HepG2 (cell line): ENCODE measurements at regions not wholly inside any gene's neighbourhood (a gene's known extent, or its start where the extent isn't known, plus 50 kb on each side); places are given as distances from the start of the nearest gene placed in this dataset.

ENCODE experiments used
- ATAC-seq: fragments of 200-7000 bp; cut with Tn5 transposase; 3 replicates; pipeline ENCODE4 v1.9.1; 2020; ENCODE audit warnings: mild to moderate bottlenecking, moderate library complexity
- BruUV-seq: library from RNA; stranded (reverse); fragments of 400-500 nt; replicated peaks from 2 replicates; lab custom pipeline; 2021; lab: Mats Ljungman, UMichigan
- CTCF ChIA-PET: fragments of 300-600 bp; formaldehyde crosslinking; extraction: SDS; loops from one replicate; lab custom pipeline; 2021; ENCODE audit warnings: low total read pairs, inconsistent platforms, low intra/inter-chr PET ratio; lab: Yijun Ruan, JAX
- POLR2A ChIA-PET: fragments of 350-600 bp; sonication (Branson Sonifier 250); formaldehyde crosslinking; loops from one replicate; lab custom pipeline; 2020; ENCODE audit warnings: antibody characterized with exemption, inconsistent platforms; lab: Yijun Ruan, JAX
- DNase-seq: peaks from one replicate; pipeline ENCODE4 v3.0.0-alpha.2; 2015; ENCODE audit warnings: low spot score
- FAIRE-seq: peaks from 3 replicates; lab custom pipeline; 2011; peaks lifted over from hg19 to GRCh38; lab: Jason Lieb, UNC
- H2AFZ ChIP-seq: one replicate; pipeline ENCODE4 v1.6.1; 2011; ENCODE audit warnings: low read length, inconsistent platforms
- H3K27ac ChIP-seq: fragments of 300-600 bp; 3 replicates; pipeline ENCODE4 v1.8.0; 2011; ENCODE audit warnings: mixed run types, mild to moderate bottlenecking, mixed read lengths, low read length, inconsistent platforms; ENCODE audit not compliant: insufficient read depth; ENCODE audit errors: extremely low read length
- H3K27me3 ChIP-seq, 2 experiments: fragments of 200-600 bp in 1 of 2; 2 replicates in 1 of 2; 3 replicates in 1 of 2; pipeline versions ENCODE4 v1.6.0 to v1.8.0; 2011; ENCODE audit warnings: low read length in 2 of 2, mild to moderate bottlenecking in 2 of 2, moderate library complexity in 2 of 2, inconsistent platforms in 1 of 2; ENCODE audit not compliant: insufficient read depth in 2 of 2, control insufficient read depth in 1 of 2
- H3K36me3 ChIP-seq, 2 experiments: fragments of 200-600 bp in 1 of 2; replicated peaks in 1 of 2; 2 replicates in 1 of 2; 3 replicates in 1 of 2; pipeline versions ENCODE4 v1.5.1 to v1.8.0; 2011; ENCODE audit warnings: low read length in 2 of 2, inconsistent platforms in 1 of 2; ENCODE audit not compliant: insufficient read depth in 2 of 2, control insufficient read depth in 1 of 2
- H3K4me1 ChIP-seq: 2 replicates; pipeline ENCODE4 v1.5.1; 2012; ENCODE audit warnings: low read length, inconsistent platforms; ENCODE audit not compliant: insufficient read depth
- H3K4me2 ChIP-seq: 2 replicates; pipeline ENCODE4 v1.6.0; 2011; ENCODE audit warnings: low read depth, low read length, inconsistent platforms
- H3K4me3 ChIP-seq, 3 experiments: fragments of 200-600 bp in 1 of 3; sonication (generic), shearing (Covaris generic) in 1 of 3; replicated peaks in 1 of 3; 2 replicates each; pipeline ENCODE4 v1.5.1; 2011 to 2016; ENCODE audit warnings: low read length in 3 of 3, inconsistent platforms in 2 of 3, low read depth in 2 of 3, mild to moderate bottlenecking in 2 of 3, control low read depth in 1 of 3, mixed read lengths in 1 of 3; ENCODE audit not compliant: insufficient read depth in 1 of 3
- H3K79me2 ChIP-seq: one replicate; pipeline ENCODE4 v1.6.1; 2011; ENCODE audit warnings: low read length, inconsistent platforms; ENCODE audit not compliant: insufficient read depth
- H3K9ac ChIP-seq: 2 replicates; pipeline ENCODE4 v1.6.0; 2011; ENCODE audit warnings: mild to moderate bottlenecking, low read depth, low read length, inconsistent platforms; ENCODE audit not compliant: insufficient read depth
- H3K9me3 ChIP-seq: 2 replicates; pipeline ENCODE4 v1.5.1; 2012; ENCODE audit warnings: mild to moderate bottlenecking, low read length
- H4K20me1 ChIP-seq: 2 replicates; pipeline ENCODE4 v1.6.0; 2011; ENCODE audit warnings: inconsistent platforms, mild to moderate bottlenecking, low read length, moderate library complexity; ENCODE audit not compliant: insufficient read depth
- ATF1 ChIP-seq: IDR thresholded peaks from 2 replicates; pipeline ENCODE4 v1.6.1; 2016; ENCODE audit warnings: mild to moderate bottlenecking, control low read depth
- BORCS8-MEF2B ChIP-seq: sonication (generic); formaldehyde crosslinking; IDR thresholded peaks from 2 replicates; pipeline ENCODE4 v1.8.0; 2022; ENCODE audit warnings: mild to moderate bottlenecking, missing genetic modification reagents
- CCAR2 ChIP-seq: fragments of 200-400 bp; formaldehyde crosslinking; optimal IDR thresholded peaks from 2 replicates; pipeline ENCODE3; 2018; ENCODE audit warnings: low read depth, mild to moderate bottlenecking, low read length, moderate library complexity
- DR1 ChIP-seq: sonication (generic); formaldehyde crosslinking; IDR thresholded peaks from 2 replicates; pipeline ENCODE4 v1.8.0; 2021; ENCODE audit warnings: mild to moderate bottlenecking, missing genetic modification reagents, inconsistent platforms
- HNRNPH1 ChIP-seq: fragments of 200-400 bp; formaldehyde crosslinking; optimal IDR thresholded peaks from 2 replicates; pipeline ENCODE3; 2017; ENCODE audit warnings: mild to moderate bottlenecking, low read depth, low read length
- MATR3 ChIP-seq: sonication (generic); formaldehyde crosslinking; IDR thresholded peaks from 2 replicates; pipeline ENCODE4 v1.4.0; 2020; ENCODE audit warnings: missing genetic modification reagents
- RARG ChIP-seq: sonication (generic); formaldehyde crosslinking; IDR thresholded peaks from 2 replicates; pipeline ENCODE4 v1.4.0; 2020; ENCODE audit warnings: low read depth, mild to moderate bottlenecking, missing genetic modification reagents
- RBM22 ChIP-seq: fragments of 200-400 bp; formaldehyde crosslinking; optimal IDR thresholded peaks from 2 replicates; pipeline ENCODE3; 2017; ENCODE audit warnings: mild to moderate bottlenecking, low read length, moderate library complexity
- TBX3 ChIP-seq: fragments of 450-650 bp; IDR thresholded peaks from 2 replicates; pipeline ENCODE4 v1.6.1; 2017; ENCODE audit warnings: antibody characterized with exemption, mild to moderate bottlenecking, inconsistent platforms, borderline replicate concordance
- WIZ ChIP-seq: sonication (generic); formaldehyde crosslinking; IDR thresholded peaks from 2 replicates; pipeline ENCODE4 v1.5.1; 2020; ENCODE audit warnings: mild to moderate bottlenecking, missing genetic modification reagents
- YEATS2 ChIP-seq: sonication (generic); formaldehyde crosslinking; IDR thresholded peaks from 2 replicates; pipeline ENCODE4 v1.4.0; 2020; ENCODE audit warnings: missing genetic modification reagents, borderline replicate concordance
- ZNF354B ChIP-seq: sonication (generic); formaldehyde crosslinking; IDR thresholded peaks from 2 replicates; pipeline ENCODE4 v1.8.0; 2022; ENCODE audit warnings: mild to moderate bottlenecking, missing genetic modification reagents
- ZNF598 ChIP-seq: sonication (generic); formaldehyde crosslinking; IDR thresholded peaks from 2 replicates; pipeline ENCODE4 v1.5.1; 2020; ENCODE audit warnings: mild to moderate bottlenecking, missing genetic modification reagents, borderline replicate concordance
- ZNF616 ChIP-seq: sonication (generic); formaldehyde crosslinking; IDR thresholded peaks from 2 replicates; pipeline ENCODE4 v1.5.0; 2020; ENCODE audit warnings: low read depth, mild to moderate bottlenecking, missing genetic modification reagents
- ZNF619 ChIP-seq: sonication (generic); formaldehyde crosslinking; IDR thresholded peaks from 2 replicates; pipeline ENCODE4 v1.4.0; 2020; ENCODE audit warnings: mild to moderate bottlenecking, missing genetic modification reagents
- ZNF841 ChIP-seq: sonication (generic); formaldehyde crosslinking; IDR thresholded peaks from 2 replicates; pipeline ENCODE4 v1.8.1; 2023; ENCODE audit warnings: missing genetic modification reagents, borderline replicate concordance
- ZSCAN20 ChIP-seq: sonication (generic); formaldehyde crosslinking; IDR thresholded peaks from 2 replicates; pipeline ENCODE4 v1.4.0; 2020; ENCODE audit warnings: missing genetic modification reagents, mild to moderate bottlenecking, borderline replicate concordance
- WGBS: methylation state at CpG from one replicate; pipeline ENCODE4 v1.1.6; 2017; ENCODE audit warnings: low lambda C conversion rate; 5-methylcytosine and 5-hydroxymethylcytosine counted together
- in situ Hi-C: cut with HindIII; loops from 2 replicates; pipeline ENCODE4 v1.10.0; 2017; ENCODE audit warnings: low pct_unique_long_range_greater_than_20kb; ENCODE audit not compliant: extremely low pct_ligation_motif_present
- intact Hi-C: fragments of 100-400 bp; cut with micrococcal nuclease; formaldehyde crosslinking; loops from one replicate; pipeline ENCODE4 v1.10.0; 2022; ENCODE audit not compliant: unreplicated experiment
- TF ChIP-seq, protein P1 (sequence below): sonication (generic); formaldehyde crosslinking; IDR thresholded peaks from 2 replicates; pipeline ENCODE4 v1.4.0; 2020; ENCODE audit warnings: low read depth, mild to moderate bottlenecking, missing genetic modification reagents
- TF ChIP-seq, protein P2 (sequence below): sonication (generic); formaldehyde crosslinking; IDR thresholded peaks from 2 replicates; pipeline ENCODE4 v1.5.1; 2020; ENCODE audit warnings: missing genetic modification reagents, mild to moderate bottlenecking, borderline replicate concordance
- TF ChIP-seq, protein P3 (sequence below): fragments of 450-650 bp; IDR thresholded peaks from 2 replicates; pipeline ENCODE4 v1.6.1; 2016
- TF ChIP-seq, protein P4 (sequence below), 2 experiments: fragments of 450-650 bp in 1 of 2; sonication (generic) in 1 of 2; formaldehyde crosslinking; IDR thresholded peaks; 2 replicates each; pipeline versions ENCODE4 v1.5.0 to v1.8.0; 2020 to 2022; ENCODE audit warnings: mild to moderate bottlenecking in 1 of 2, missing genetic modification reagents in 1 of 2

DNA sequence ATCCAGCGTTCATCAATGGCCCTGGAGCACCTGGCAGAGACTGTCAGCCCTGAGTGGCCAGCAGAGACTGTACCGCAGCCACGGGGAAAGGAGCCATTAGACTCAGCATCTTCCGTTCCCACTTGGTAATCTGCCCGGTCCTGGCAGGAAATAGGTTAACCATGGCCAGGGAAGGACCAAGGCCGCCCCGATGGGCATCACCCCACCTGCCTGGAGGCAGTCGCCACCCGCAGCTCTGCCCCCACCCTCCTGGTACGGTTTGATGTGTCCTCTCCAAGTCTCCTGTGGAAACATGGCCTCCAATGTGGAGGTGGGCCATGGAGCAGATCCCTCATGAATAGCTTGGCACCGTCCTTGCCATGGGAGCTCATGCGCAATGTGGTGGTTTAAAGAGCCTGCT is 75.3 kb downstream of the RTP5 start (continued):
- no peak for TF ChIP-seq DR1 (CRISPR knock-in tag)
- no peak for TF ChIP-seq ATF1 (CRISPR knock-in tag)
- no peak for TF ChIP-seq ZNF616 (CRISPR knock-in tag)
- no peak for TF ChIP-seq MATR3 (CRISPR knock-in tag)
- no peak for TF ChIP-seq ZSCAN20 (CRISPR knock-in tag)
- TF ChIP-seq, protein P1, sequence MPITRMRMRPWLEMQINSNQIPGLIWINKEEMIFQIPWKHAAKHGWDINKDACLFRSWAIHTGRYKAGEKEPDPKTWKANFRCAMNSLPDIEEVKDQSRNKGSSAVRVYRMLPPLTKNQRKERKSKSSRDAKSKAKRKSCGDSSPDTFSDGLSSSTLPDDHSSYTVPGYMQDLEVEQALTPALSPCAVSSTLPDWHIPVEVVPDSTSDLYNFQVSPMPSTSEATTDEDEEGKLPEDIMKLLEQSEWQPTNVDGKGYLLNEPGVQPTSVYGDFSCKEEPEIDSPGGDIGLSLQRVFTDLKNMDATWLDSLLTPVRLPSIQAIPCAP (CRISPR knock-in tag) = no peak
- TF ChIP-seq ZNF841 = no peak

DNA sequence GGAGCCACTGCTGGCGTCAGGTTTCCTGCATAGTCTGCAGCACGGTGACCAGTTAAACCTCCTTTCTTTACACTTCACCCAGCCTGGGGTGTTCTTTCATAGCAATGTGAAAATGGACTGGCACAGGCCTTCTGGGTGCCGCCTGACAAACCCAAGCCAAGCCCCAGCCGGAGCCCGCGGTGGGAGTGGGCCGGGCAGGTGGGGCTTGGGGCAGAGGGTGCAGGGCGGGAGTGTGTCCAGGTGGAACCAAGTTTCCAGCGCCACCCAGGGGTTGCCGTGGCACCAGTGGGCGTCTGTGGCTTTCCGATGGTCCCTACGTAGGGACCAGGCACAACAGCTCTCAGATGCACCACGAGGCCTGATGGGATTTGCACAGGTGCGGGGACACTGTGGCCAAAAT is 75.8 kb downstream of the RTP5 start:
- in situ Hi-C loops = no loop called here
- Histone ChIP-seq H3K9me3 (peaks cover 6% of the 10 kb centered on the region; the same call in 1 of the 2 replicates), H3K27me3 (peaks cover 23 to 78% of the 10 kb centered on the region in 2 experiments; a peak in 4 of 5 replicates), H4K20me1 (no peaks in the 10 kb centered on the region), H3K4me3 (no peak overlapping the region), H3K36me3 (no peaks in the 10 kb centered on the region), H3K4me2 (no peak overlapping the region), H3K9ac (no peak overlapping the region), H3K4me1 (peaks cover 12% of the 10 kb centered on the region), H3K79me2 (no peaks in the 10 kb centered on the region), H3K27ac (no peak overlapping the region), H2AFZ (no peak overlapping the region)
- WGBS = 62% methylated on average over 15 of the region's 15 CpGs
- ChIA-PET CTCF (no interaction called here), POLR2A (no interaction called here)
- intact Hi-C loops = no loop called here
- no TSS peak for BruUV-seq
- FAIRE-seq (no peak), ATAC-seq (no peak), DNase-seq (no peak)
- TF ChIP-seq TBX3 = no peak
- TF ChIP-seq RARG (CRISPR knock-in tag) = no peak
- no peak for TF ChIP-seq BORCS8-MEF2B (CRISPR knock-in tag)
- no peak for TF ChIP-seq CCAR2
- no peak for TF ChIP-seq ZNF619
- TF ChIP-seq YEATS2 (CRISPR knock-in tag) = no peak
- TF ChIP-seq WIZ = no peak
- TF ChIP-seq, protein P2, sequence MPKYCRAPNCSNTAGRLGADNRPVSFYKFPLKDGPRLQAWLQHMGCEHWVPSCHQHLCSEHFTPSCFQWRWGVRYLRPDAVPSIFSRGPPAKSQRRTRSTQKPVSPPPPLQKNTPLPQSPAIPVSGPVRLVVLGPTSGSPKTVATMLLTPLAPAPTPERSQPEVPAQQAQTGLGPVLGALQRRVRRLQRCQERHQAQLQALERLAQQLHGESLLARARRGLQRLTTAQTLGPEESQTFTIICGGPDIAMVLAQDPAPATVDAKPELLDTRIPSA (CRISPR knock-in tag) = no peak
- TF ChIP-seq ZNF841 = no peak
- TF ChIP-seq, protein P3, sequence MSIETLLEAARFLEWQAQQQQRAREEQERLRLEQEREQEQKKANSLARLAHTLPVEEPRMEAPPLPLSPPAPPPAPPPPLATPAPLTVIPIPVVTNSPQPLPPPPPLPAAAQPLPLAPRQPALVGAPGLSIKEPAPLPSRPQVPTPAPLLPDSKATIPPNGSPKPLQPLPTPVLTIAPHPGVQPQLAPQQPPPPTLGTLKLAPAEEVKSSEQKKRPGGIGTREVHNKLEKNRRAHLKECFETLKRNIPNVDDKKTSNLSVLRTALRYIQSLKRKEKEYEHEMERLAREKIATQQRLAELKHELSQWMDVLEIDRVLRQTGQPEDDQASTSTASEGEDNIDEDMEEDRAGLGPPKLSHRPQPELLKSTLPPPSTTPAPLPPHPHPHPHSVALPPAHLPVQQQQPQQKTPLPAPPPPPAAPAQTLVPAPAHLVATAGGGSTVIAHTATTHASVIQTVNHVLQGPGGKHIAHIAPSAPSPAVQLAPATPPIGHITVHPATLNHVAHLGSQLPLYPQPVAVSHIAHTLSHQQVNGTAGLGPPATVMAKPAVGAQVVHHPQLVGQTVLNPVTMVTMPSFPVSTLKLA = no peak
- TF ChIP-seq, protein P4, sequence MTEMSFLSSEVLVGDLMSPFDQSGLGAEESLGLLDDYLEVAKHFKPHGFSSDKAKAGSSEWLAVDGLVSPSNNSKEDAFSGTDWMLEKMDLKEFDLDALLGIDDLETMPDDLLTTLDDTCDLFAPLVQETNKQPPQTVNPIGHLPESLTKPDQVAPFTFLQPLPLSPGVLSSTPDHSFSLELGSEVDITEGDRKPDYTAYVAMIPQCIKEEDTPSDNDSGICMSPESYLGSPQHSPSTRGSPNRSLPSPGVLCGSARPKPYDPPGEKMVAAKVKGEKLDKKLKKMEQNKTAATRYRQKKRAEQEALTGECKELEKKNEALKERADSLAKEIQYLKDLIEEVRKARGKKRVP (CRISPR knock-in tag; IDR thresholded peaks at IDR 0.05) = no peak
- TF ChIP-seq RBM22 = no peak
- no peak for TF ChIP-seq ZNF598
- no peak for TF ChIP-seq HNRNPH1
- TF ChIP-seq ZNF354B (CRISPR knock-in tag) = no peak
